ENCODE measurements at regions not wholly inside any gene's neighbourhood (a gene's known extent, or its start where the extent isn't known, plus 50 kb on each side); places are given as distances from the start of the nearest gene placed in this dataset.

DNA sequence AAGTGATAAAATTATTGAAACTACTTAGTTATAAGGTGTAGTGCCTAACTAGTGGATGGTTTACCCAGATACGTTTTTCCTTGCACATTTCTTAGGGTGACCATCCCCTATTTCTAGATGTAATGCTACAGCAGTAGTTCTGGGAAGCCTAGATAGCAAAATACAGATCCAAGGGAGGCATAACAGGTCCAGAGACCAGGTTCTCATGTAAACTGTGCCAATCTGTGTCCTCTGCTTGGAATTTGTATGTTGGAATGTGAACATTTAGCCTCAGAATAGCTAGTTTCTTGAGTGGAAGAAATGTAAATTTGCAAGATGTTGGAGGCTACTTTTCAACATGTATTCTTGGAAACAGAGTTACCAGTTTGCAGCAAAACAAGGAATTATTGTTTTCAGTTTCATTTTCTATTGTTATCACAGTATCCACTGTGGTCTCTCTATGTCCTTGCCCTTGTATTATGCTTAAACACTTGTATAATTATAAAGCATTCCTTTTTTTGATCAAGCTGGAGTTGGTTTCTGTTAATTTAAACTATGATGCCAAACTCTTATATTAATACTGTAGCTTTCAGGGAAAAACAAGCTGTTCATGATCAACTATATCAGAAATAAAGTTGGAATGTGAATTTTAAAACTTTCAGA lies 102.0 kb upstream of the BRINP3 start:
- TF ChIP-seq POLR2A (IDR thresholded peaks at IDR 0.05; ENCODE audit: extremely low read depth, insufficient read length) (no peak), MYC (IDR thresholded peaks at IDR 0.05; ENCODE audit: low read depth, low read length) (no peak)
- TF ChIP-seq, protein P1, sequence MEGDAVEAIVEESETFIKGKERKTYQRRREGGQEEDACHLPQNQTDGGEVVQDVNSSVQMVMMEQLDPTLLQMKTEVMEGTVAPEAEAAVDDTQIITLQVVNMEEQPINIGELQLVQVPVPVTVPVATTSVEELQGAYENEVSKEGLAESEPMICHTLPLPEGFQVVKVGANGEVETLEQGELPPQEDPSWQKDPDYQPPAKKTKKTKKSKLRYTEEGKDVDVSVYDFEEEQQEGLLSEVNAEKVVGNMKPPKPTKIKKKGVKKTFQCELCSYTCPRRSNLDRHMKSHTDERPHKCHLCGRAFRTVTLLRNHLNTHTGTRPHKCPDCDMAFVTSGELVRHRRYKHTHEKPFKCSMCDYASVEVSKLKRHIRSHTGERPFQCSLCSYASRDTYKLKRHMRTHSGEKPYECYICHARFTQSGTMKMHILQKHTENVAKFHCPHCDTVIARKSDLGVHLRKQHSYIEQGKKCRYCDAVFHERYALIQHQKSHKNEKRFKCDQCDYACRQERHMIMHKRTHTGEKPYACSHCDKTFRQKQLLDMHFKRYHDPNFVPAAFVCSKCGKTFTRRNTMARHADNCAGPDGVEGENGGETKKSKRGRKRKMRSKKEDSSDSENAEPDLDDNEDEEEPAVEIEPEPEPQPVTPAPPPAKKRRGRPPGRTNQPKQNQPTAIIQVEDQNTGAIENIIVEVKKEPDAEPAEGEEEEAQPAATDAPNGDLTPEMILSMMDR (IDR thresholded peaks at IDR 0.05; ENCODE audit: low read depth, low read length), result no peak

All from NB4 (cell line).